Stomach (tissue), 8 donors: ENCODE measurements at regions not wholly inside any gene's neighbourhood (a gene's known extent, or its start where the extent isn't known, plus 50 kb on each side); places are given as distances from the start of the nearest gene placed in this dataset.

Experiments
- DNase-seq, 2 donors: peaks; one replicate each; pipeline versions ENCODE4 v3.0.0 to v3.0.0-alpha.2; 2013 to 2019
- H3K27ac ChIP-seq, 5 donors: fragments of 200-600 bp in 4 of 5; sonication (generic) in 4 of 5; one replicate each; pipeline ENCODE4 v1.5.1; 2013 to 2019; ENCODE audit warnings: mild to moderate bottlenecking in 1 of 5, moderate library complexity in 1 of 5
- H3K27me3 ChIP-seq, 3 donors: fragments of 200-600 bp; sonication (generic); one replicate each; pipeline ENCODE4 v1.5.1; 2017 to 2019; ENCODE audit warnings: mixed run types in 1 of 3
- H3K36me3 ChIP-seq, 4 donors: fragments of 200-600 bp; sonication (generic); 1 replicate in 3 of 4; 2 replicates in 1 of 4; pipeline ENCODE4 v1.5.1; 2016 to 2019
- H3K4me1 ChIP-seq, 4 donors: fragments of 200-600 bp; sonication (generic); one replicate each; pipeline ENCODE4 v1.5.1; 2016 to 2019
- H3K4me3 ChIP-seq, 4 donors: fragments of 200-600 bp; sonication (generic) in 3 of 4; one replicate each; pipeline ENCODE4 v1.5.1; 2016 to 2019; ENCODE audit warnings: mild to moderate bottlenecking in 1 of 4
- H3K9me3 ChIP-seq, 4 donors: fragments of 200-600 bp; sonication (generic); one replicate each; pipeline ENCODE4 v1.5.1; 2016 to 2019
- EP300 ChIP-seq: sonication (generic); formaldehyde crosslinking; IDR thresholded peaks from one replicate; pipeline ENCODE4 v1.6.1; 2017; ENCODE audit warnings: antibody characterized with exemption
- POLR2A ChIP-seq, 4 donors: fragments of 450-650 bp; IDR thresholded peaks; one replicate each; pipeline ENCODE4 v1.6.1; 2016; ENCODE audit warnings: antibody characterized with exemption in 4 of 4, control low read depth in 2 of 4, mild to moderate bottlenecking in 1 of 4, moderate library complexity in 1 of 4
- POLR2AphosphoS5 ChIP-seq, 3 donors: sonication (generic); formaldehyde crosslinking; IDR thresholded peaks; one replicate each; pipeline ENCODE4 v1.6.1; 2016; ENCODE audit warnings: antibody characterized with exemption in 3 of 3
- WGBS, 5 donors: extraction: QIAGEN DNeasy Blood & Tissue Kit in 3 of 5; methylation state at CpG; one replicate each; pipeline versions ENCODE4 v1.1.5 to v1.1.7; 2013 to 2018; 5-methylcytosine and 5-hydroxymethylcytosine counted together
- intact Hi-C: fragments of 100-400 bp; cut with DNase I; formaldehyde crosslinking; loops from one replicate; pipeline ENCODE4 v1.15.1; 2023; ENCODE audit warnings: low total_unique reads
- TF ChIP-seq, protein P1 (sequence below), 7 experiments: fragments of 450-650 bp in 4 of 7; fragments of 200-600 bp in 3 of 7; sonication (generic) in 3 of 7; IDR thresholded peaks; one replicate each; pipeline ENCODE4 v1.5.1; 2016 to 2019; ENCODE audit warnings: antibody characterized with exemption in 7 of 7, control low read depth in 2 of 7, mild to moderate bottlenecking in 1 of 7
- donor health status: healthy with polysubstance abuse.
- donor health status: Bipolar disorder and iron deficiency.
- donor health status: healthy.

DNA sequence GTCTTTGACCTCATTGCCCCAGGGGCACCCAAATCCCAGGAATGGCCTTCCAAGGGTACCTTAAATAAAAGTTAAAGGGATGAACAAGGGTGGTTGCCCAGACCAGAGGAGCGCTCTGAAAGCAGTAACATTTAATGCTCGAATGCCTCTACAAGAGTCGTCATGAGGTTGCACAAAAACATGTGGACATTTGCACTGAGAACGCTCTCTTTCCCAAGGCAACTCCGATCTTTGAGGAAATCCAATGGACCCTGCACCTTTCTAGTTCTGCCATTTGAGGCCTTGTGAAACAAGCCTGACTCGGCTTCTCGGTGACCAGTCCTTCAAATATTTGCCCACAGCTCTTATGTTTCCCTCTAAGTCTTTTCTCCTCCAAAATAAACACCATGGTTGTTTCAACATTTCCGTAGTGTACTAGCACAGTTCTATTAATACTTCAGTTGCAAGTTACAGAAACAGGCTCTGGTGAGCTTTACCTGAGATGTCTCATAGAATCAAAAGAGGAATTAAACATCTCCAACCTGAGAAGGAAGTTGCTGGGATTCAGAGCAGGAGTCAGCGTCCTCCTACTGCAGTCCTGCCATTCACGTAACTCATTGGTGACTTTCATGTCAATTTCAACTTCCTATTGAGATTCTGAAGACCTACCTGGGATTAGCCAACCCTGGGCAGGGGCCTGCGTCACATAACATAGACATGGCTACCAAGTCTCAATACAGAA lies 168.8 kb upstream of the RAI14 start:
- Histone ChIP-seq H3K4me1 (peaks cover 19 to 55% (median 31%) of the 10 kb centered on the region in 4 donors), H3K27me3 (no peaks in the 10 kb centered on the region), H3K27ac (peak overlapping the region; percentile 81 to 94 (median 84)), H3K36me3 (no peaks in the 10 kb centered on the region), H3K4me3 (no peak overlapping the region), H3K9me3 (peaks cover 0 to 5% (median under 1%) of the 10 kb centered on the region in 4 donors)
- peak; percentile 64 to 68 for DNase-seq
- peak; percentile 48 to 82 (median 54) for TF ChIP-seq POLR2AphosphoS5 (IDR thresholded peaks at IDR 0.05)
- TF ChIP-seq EP300 = no peak
- 40 to 61% (median 50%) methylated on average over 11 of the region's 11 CpGs for WGBS, 5 donors
- intact Hi-C loops = no loop called here

DNA sequence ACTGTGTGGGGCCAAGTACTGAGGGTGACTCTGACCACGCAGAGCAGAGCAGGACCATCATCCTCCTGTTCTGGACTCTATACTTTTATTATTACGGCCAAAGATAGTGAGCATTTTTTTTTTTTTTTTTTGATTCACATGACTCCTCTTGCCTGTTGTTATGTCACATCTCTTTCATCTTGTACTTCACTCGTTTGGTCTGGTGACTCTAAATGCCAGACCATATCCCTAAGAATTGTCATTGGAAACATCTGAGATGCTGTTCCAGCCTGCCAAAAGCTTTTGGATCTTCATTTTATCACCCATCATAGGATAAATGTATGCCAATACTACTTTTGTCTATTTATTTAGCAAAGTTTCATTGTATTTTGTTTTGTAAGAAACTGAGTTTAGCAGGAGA lies 168.2 kb upstream of the RAI14 start:
- WGBS, 5 donors = 47 to 62% (median 53%) methylated on average over 3 of the region's 3 CpGs
- peaks cover 19 to 55% (median 31%) of the 10 kb centered on the region in 4 donors for H3K4me1 ChIP-seq
- no peak overlapping the region for H3K4me3 ChIP-seq
- TF ChIP-seq EP300 (no peak), POLR2A (IDR thresholded peaks at IDR 0.05) (no peak), POLR2AphosphoS5 (IDR thresholded peaks at IDR 0.05) (no peak)
- TF ChIP-seq, protein P1, sequence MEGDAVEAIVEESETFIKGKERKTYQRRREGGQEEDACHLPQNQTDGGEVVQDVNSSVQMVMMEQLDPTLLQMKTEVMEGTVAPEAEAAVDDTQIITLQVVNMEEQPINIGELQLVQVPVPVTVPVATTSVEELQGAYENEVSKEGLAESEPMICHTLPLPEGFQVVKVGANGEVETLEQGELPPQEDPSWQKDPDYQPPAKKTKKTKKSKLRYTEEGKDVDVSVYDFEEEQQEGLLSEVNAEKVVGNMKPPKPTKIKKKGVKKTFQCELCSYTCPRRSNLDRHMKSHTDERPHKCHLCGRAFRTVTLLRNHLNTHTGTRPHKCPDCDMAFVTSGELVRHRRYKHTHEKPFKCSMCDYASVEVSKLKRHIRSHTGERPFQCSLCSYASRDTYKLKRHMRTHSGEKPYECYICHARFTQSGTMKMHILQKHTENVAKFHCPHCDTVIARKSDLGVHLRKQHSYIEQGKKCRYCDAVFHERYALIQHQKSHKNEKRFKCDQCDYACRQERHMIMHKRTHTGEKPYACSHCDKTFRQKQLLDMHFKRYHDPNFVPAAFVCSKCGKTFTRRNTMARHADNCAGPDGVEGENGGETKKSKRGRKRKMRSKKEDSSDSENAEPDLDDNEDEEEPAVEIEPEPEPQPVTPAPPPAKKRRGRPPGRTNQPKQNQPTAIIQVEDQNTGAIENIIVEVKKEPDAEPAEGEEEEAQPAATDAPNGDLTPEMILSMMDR (IDR thresholded peaks at IDR 0.05) = no peak
- H3K27me3 ChIP-seq = no peaks in the 10 kb centered on the region
- H3K36me3 ChIP-seq = no peaks in the 10 kb centered on the region
- intact Hi-C loops = no loop called here
- no peak for DNase-seq
- H3K27ac ChIP-seq = peak overlapping the region; percentile 81 to 94 (median 84)
- no peaks in the 10 kb centered on the region for H3K9me3 ChIP-seq

DNA sequence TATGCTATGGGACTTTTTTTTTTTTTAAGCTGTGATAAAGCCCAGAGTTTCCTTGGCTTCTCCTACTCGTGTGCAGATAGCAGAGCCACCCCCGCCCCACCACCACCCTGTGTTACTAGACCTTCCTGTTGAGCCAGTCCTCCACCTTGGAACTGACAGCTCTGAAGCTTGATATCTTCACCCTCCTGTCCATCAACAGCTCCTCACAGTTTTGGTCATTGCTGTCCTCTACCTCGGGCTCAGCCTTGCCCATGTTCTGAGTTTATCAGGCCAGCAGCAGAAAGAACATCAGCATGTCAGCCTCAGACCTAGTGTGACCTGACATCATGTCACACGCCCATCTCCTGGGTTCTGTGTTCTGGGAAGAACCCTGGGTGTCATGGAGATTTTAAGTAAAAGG lies 167.1 kb upstream of the RAI14 start:
- no peaks in the 10 kb centered on the region for H3K36me3 ChIP-seq
- DNase-seq = no peak
- no peaks in the 10 kb centered on the region for H3K9me3 ChIP-seq
- 33 to 51% (median 47%) methylated on average over 3 to 4 of the region's 4 CpGs for WGBS, 5 donors
- H3K4me3 ChIP-seq = no peak overlapping the region
- peak overlapping the region in 3 of 5 donors; percentile 1 to 84 (median 2) for H3K27ac ChIP-seq
- TF ChIP-seq, protein P1 (IDR thresholded peaks at IDR 0.05) = no peak
- TF ChIP-seq POLR2A (IDR thresholded peaks at IDR 0.05) (no peak), POLR2AphosphoS5 (IDR thresholded peaks at IDR 0.05) (no peak), EP300 (no peak)
- H3K27me3 ChIP-seq = no peaks in the 10 kb centered on the region
- H3K4me1 ChIP-seq = peaks cover 19 to 55% (median 29%) of the 10 kb centered on the region in 4 donors
- intact Hi-C loops = no loop called here

DNA sequence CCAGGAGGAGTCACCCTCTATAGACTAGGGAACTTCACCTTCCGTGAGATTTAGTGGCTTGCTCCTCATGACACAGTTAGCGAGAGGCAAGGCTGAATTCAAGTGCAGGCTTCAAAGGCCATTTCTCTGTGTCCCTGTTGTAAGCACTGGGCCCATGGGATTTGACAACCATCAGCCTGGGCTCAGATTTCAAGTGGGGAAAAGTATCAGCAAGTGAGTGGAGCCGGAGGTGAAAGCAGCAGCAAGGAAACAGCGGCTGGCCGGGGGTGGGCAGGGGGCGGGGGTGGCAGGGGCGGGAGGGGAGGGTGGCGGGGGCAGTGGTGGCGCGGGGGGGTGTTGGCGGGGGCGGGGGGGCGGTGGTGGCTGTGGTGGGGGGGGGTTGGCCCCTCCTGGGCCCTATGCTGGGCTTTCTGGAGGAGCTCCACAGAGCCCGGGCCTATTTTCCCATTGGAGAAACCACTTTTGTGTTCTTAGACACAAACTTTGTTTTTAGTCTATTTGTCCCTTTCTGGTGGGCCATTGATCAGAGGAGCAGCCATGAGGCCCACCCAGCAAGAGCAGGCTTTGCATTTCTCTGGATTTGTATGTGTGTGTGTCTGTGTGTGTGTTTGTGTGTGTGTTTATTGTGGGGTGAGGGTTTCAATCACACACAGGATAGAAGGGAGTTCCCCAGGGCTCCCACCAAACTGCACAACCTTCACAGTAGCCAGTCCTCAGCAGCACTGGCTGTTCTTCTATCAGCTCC lies 165.4 kb upstream of the RAI14 start:
- Histone ChIP-seq H3K36me3 (no peaks in the 10 kb centered on the region), H3K4me1 (peaks cover 19 to 51% (median 29%) of the 10 kb centered on the region in 4 donors), H3K27ac (peak overlapping the region in 2 of 5 donors; percentile 35 to 40), H3K4me3 (no peak overlapping the region), H3K9me3 (no peaks in the 10 kb centered on the region), H3K27me3 (no peaks in the 10 kb centered on the region)
- intact Hi-C loops = loop anchor here (10.0 kb wide), 1 partner anchor 344 kb away; the partner anchor contains the start of gene TTC23L
- TF ChIP-seq POLR2A (IDR thresholded peaks at IDR 0.05) (no peak), POLR2AphosphoS5 (IDR thresholded peaks at IDR 0.05) (no peak), EP300 (no peak)
- TF ChIP-seq, protein P1 (IDR thresholded peaks at IDR 0.05) = no peak
- 22 to 44% (median 37%) methylated on average over 6 to 11 of the region's 14 CpGs for WGBS, 5 donors
- no peak for DNase-seq
